ENCODE measurements at regions not wholly inside any gene's neighbourhood (a gene's known extent, or its start where the extent isn't known, plus 50 kb on each side); places are given as distances from the start of the nearest gene placed in this dataset.

- Histone ChIP-seq H3K9me3 (ENCODE audit: control insufficient read depth in 2 of 2, insufficient read depth in 1 of 2, low read depth in 1 of 2, low read length in 1 of 2) (peaks cover 0 to 3% of the 10 kb centered on the region in 2 donors), H3K27ac (ENCODE audit: low read depth in 1 of 3, low read length in 2 of 3) (no peak overlapping the region), H3K36me3 (ENCODE audit: control insufficient read depth in 3 of 3, insufficient read depth in 2 of 3, low read depth in 1 of 3, low read length in 3 of 3) (no peaks in the 10 kb centered on the region), H3K4me1 (ENCODE audit: control insufficient read depth in 3 of 3, insufficient read depth in 2 of 3, low read depth in 1 of 3, low read length in 2 of 3) (no peaks in the 10 kb centered on the region), H3K27me3 (ENCODE audit: control insufficient read depth in 3 of 3, insufficient read depth in 3 of 3, low read length in 3 of 3) (no peaks in the 10 kb centered on the region), H3K4me3 (ENCODE audit: low read depth in 1 of 3, low read length in 3 of 3) (no peak overlapping the region)
- FAIRE-seq = no peak
- no peak for DNase-seq
- 74 to 89% (median 77%) methylated on average over 3 of the region's 3 CpGs for WGBS, 3 donors
Observed at GRCh38 chr14:42459171-42459685, 852.6 kb downstream of the LRFN5 start.

- H3K27me3 ChIP-seq (ENCODE audit: control insufficient read depth in 3 of 3, insufficient read depth in 3 of 3, low read length in 3 of 3) = no peaks in the 10 kb centered on the region
- H3K36me3 ChIP-seq (ENCODE audit: control insufficient read depth in 3 of 3, insufficient read depth in 2 of 3, low read depth in 1 of 3, low read length in 3 of 3) = no peaks in the 10 kb centered on the region
- FAIRE-seq = no peak
- no peak overlapping the region for H3K4me3 ChIP-seq (ENCODE audit: low read depth in 1 of 3, low read length in 3 of 3)
- H3K27ac ChIP-seq (ENCODE audit: low read depth in 1 of 3, low read length in 2 of 3) = no peak overlapping the region
- no peaks in the 10 kb centered on the region for H3K9me3 ChIP-seq (ENCODE audit: control insufficient read depth in 2 of 2, insufficient read depth in 1 of 2, low read depth in 1 of 2, low read length in 1 of 2)
- no peak for DNase-seq
- no peaks in the 10 kb centered on the region for H3K4me1 ChIP-seq (ENCODE audit: control insufficient read depth in 3 of 3, insufficient read depth in 2 of 3, low read depth in 1 of 3, low read length in 2 of 3)
- 60 to 76% (median 65%) methylated on average over 2 of the region's 2 CpGs for WGBS, 3 donors
Observed at GRCh38 chr14:42441615-42442014, 834.9 kb downstream of the LRFN5 start.

GRCh38 chr14:42437809-42438208, 831.1 kb downstream of the LRFN5 start:
- Histone ChIP-seq H3K4me3 (ENCODE audit: low read depth in 1 of 3, low read length in 3 of 3) (no peak overlapping the region), H3K4me1 (ENCODE audit: control insufficient read depth in 3 of 3, insufficient read depth in 2 of 3, low read depth in 1 of 3, low read length in 2 of 3) (no peaks in the 10 kb centered on the region), H3K27me3 (ENCODE audit: control insufficient read depth in 3 of 3, insufficient read depth in 3 of 3, low read length in 3 of 3) (no peaks in the 10 kb centered on the region), H3K9me3 (ENCODE audit: control insufficient read depth in 2 of 2, insufficient read depth in 1 of 2, low read depth in 1 of 2, low read length in 1 of 2) (peaks cover 0 to 2% of the 10 kb centered on the region in 2 donors), H3K36me3 (ENCODE audit: control insufficient read depth in 3 of 3, insufficient read depth in 2 of 3, low read depth in 1 of 3, low read length in 3 of 3) (no peaks in the 10 kb centered on the region), H3K27ac (ENCODE audit: low read depth in 1 of 3, low read length in 2 of 3) (no peak overlapping the region)
- 72 to 80% (median 78%) methylated on average over 5 of the region's 5 CpGs for WGBS, 3 donors
- FAIRE-seq (no peak), DNase-seq (no peak)

- Histone ChIP-seq H3K4me1 (ENCODE audit: control insufficient read depth in 3 of 3, insufficient read depth in 2 of 3, low read depth in 1 of 3, low read length in 2 of 3) (no peaks in the 10 kb centered on the region), H3K27me3 (ENCODE audit: control insufficient read depth in 3 of 3, insufficient read depth in 3 of 3, low read length in 3 of 3) (no peaks in the 10 kb centered on the region), H3K9me3 (ENCODE audit: control insufficient read depth in 2 of 2, insufficient read depth in 1 of 2, low read depth in 1 of 2, low read length in 1 of 2) (peaks cover 0 to 2% of the 10 kb centered on the region in 2 donors), H3K36me3 (ENCODE audit: control insufficient read depth in 3 of 3, insufficient read depth in 2 of 3, low read depth in 1 of 3, low read length in 3 of 3) (no peaks in the 10 kb centered on the region), H3K4me3 (ENCODE audit: low read depth in 1 of 3, low read length in 3 of 3) (no peak overlapping the region), H3K27ac (ENCODE audit: low read depth in 1 of 3, low read length in 2 of 3) (no peak overlapping the region)
- DNase-seq = no peak
- no peak for FAIRE-seq
- WGBS, 3 donors = 22 to 38% (median 28%) methylated on average over 2 of the region's 2 CpGs
Observed at GRCh38 chr14:42429401-42429800, 822.7 kb downstream of the LRFN5 start.

- no peaks in the 10 kb centered on the region for H3K27me3 ChIP-seq (ENCODE audit: control insufficient read depth in 3 of 3, insufficient read depth in 3 of 3, low read length in 3 of 3)
- no peaks in the 10 kb centered on the region for H3K4me1 ChIP-seq (ENCODE audit: control insufficient read depth in 3 of 3, insufficient read depth in 2 of 3, low read depth in 1 of 3, low read length in 2 of 3)
- WGBS, 3 donors = 8 to 27% (median 14%) methylated on average over 1 of the region's 1 CpG
- no peaks in the 10 kb centered on the region for H3K36me3 ChIP-seq (ENCODE audit: control insufficient read depth in 3 of 3, insufficient read depth in 2 of 3, low read depth in 1 of 3, low read length in 3 of 3)
- FAIRE-seq = no peak
- H3K9me3 ChIP-seq (ENCODE audit: control insufficient read depth in 2 of 2, insufficient read depth in 1 of 2, low read depth in 1 of 2, low read length in 1 of 2) = peaks cover 0 to 2% of the 10 kb centered on the region in 2 donors
- H3K4me3 ChIP-seq (ENCODE audit: low read depth in 1 of 3, low read length in 3 of 3) = no peak overlapping the region
- no peak for DNase-seq
- no peak overlapping the region for H3K27ac ChIP-seq (ENCODE audit: low read depth in 1 of 3, low read length in 2 of 3)
Observed at GRCh38 chr14:42428996-42429395, 822.3 kb downstream of the LRFN5 start.

GRCh38 chr14:42424501-42424900, 817.8 kb downstream of the LRFN5 start:
- FAIRE-seq (no peak), DNase-seq (no peak)
- Histone ChIP-seq H3K4me1 (ENCODE audit: control insufficient read depth in 3 of 3, insufficient read depth in 2 of 3, low read depth in 1 of 3, low read length in 2 of 3) (no peaks in the 10 kb centered on the region), H3K27ac (ENCODE audit: low read depth in 1 of 3, low read length in 2 of 3) (no peak overlapping the region), H3K4me3 (ENCODE audit: low read depth in 1 of 3, low read length in 3 of 3) (no peak overlapping the region), H3K27me3 (ENCODE audit: control insufficient read depth in 3 of 3, insufficient read depth in 3 of 3, low read length in 3 of 3) (no peaks in the 10 kb centered on the region), H3K9me3 (ENCODE audit: control insufficient read depth in 2 of 2, insufficient read depth in 1 of 2, low read depth in 1 of 2, low read length in 1 of 2) (peaks cover 0 to 2% of the 10 kb centered on the region in 2 donors), H3K36me3 (ENCODE audit: control insufficient read depth in 3 of 3, insufficient read depth in 2 of 3, low read depth in 1 of 3, low read length in 3 of 3) (no peaks in the 10 kb centered on the region)

GRCh38 chr14:42421377-42422078, 814.9 kb downstream of the LRFN5 start:
- H3K9me3 ChIP-seq (ENCODE audit: control insufficient read depth in 2 of 2, insufficient read depth in 1 of 2, low read depth in 1 of 2, low read length in 1 of 2) = no peaks in the 10 kb centered on the region
- no peak overlapping the region for H3K4me3 ChIP-seq (ENCODE audit: low read depth in 1 of 3, low read length in 3 of 3)
- no peaks in the 10 kb centered on the region for H3K4me1 ChIP-seq (ENCODE audit: control insufficient read depth in 3 of 3, insufficient read depth in 2 of 3, low read depth in 1 of 3, low read length in 2 of 3)
- H3K36me3 ChIP-seq (ENCODE audit: control insufficient read depth in 3 of 3, insufficient read depth in 2 of 3, low read depth in 1 of 3, low read length in 3 of 3) = no peaks in the 10 kb centered on the region
- 76 to 84% (median 83%) methylated on average over 4 of the region's 4 CpGs for WGBS, 3 donors
- no peak for DNase-seq
- H3K27ac ChIP-seq (ENCODE audit: low read depth in 1 of 3, low read length in 2 of 3) = no peak overlapping the region
- no peaks in the 10 kb centered on the region for H3K27me3 ChIP-seq (ENCODE audit: control insufficient read depth in 3 of 3, insufficient read depth in 3 of 3, low read length in 3 of 3)
- no peak for FAIRE-seq

- 70 to 83% (median 72%) methylated on average over 1 of the region's 1 CpG for WGBS, 3 donors
- FAIRE-seq (peak; percentile 10), DNase-seq (no peak)
- H3K36me3 ChIP-seq (ENCODE audit: control insufficient read depth in 3 of 3, insufficient read depth in 2 of 3, low read depth in 1 of 3, low read length in 3 of 3) = no peaks in the 10 kb centered on the region
- no peak overlapping the region for H3K4me3 ChIP-seq (ENCODE audit: low read depth in 1 of 3, low read length in 3 of 3)
- no peaks in the 10 kb centered on the region for H3K4me1 ChIP-seq (ENCODE audit: control insufficient read depth in 3 of 3, insufficient read depth in 2 of 3, low read depth in 1 of 3, low read length in 2 of 3)
- no peaks in the 10 kb centered on the region for H3K27me3 ChIP-seq (ENCODE audit: control insufficient read depth in 3 of 3, insufficient read depth in 3 of 3, low read length in 3 of 3)
- H3K9me3 ChIP-seq (ENCODE audit: control insufficient read depth in 2 of 2, insufficient read depth in 1 of 2, low read depth in 1 of 2, low read length in 1 of 2) = no peaks in the 10 kb centered on the region
- H3K27ac ChIP-seq (ENCODE audit: low read depth in 1 of 3, low read length in 2 of 3) = no peak overlapping the region
Observed at GRCh38 chr14:42420071-42420470, 813.4 kb downstream of the LRFN5 start.

GRCh38 chr14:42407153-42407552, 800.5 kb downstream of the LRFN5 start:
- H3K36me3 ChIP-seq (ENCODE audit: control insufficient read depth in 3 of 3, insufficient read depth in 2 of 3, low read depth in 1 of 3, low read length in 3 of 3) = no peaks in the 10 kb centered on the region
- H3K9me3 ChIP-seq (ENCODE audit: control insufficient read depth in 2 of 2, insufficient read depth in 1 of 2, low read depth in 1 of 2, low read length in 1 of 2) = no peaks in the 10 kb centered on the region
- DNase-seq = no peak
- no peak overlapping the region for H3K4me3 ChIP-seq (ENCODE audit: low read depth in 1 of 3, low read length in 3 of 3)
- no peaks in the 10 kb centered on the region for H3K27me3 ChIP-seq (ENCODE audit: control insufficient read depth in 3 of 3, insufficient read depth in 3 of 3, low read length in 3 of 3)
- H3K27ac ChIP-seq (ENCODE audit: low read depth in 1 of 3, low read length in 2 of 3) = no peak overlapping the region
- 71 to 82% (median 74%) methylated on average over 1 of the region's 1 CpG for WGBS, 3 donors
- no peaks in the 10 kb centered on the region for H3K4me1 ChIP-seq (ENCODE audit: control insufficient read depth in 3 of 3, insufficient read depth in 2 of 3, low read depth in 1 of 3, low read length in 2 of 3)
- no peak for FAIRE-seq

Measured in small intestine (tissue), 7 donors.